ENCODE measurements at regions not wholly inside any gene's neighbourhood (a gene's known extent, or its start where the extent isn't known, plus 50 kb on each side); places are given as distances from the start of the nearest gene placed in this dataset.

GRCh38 chr11:8807544-8808225, 103.3 kb upstream of the AKIP1 start:
- Histone ChIP-seq H3K36me3 (no peaks in the 10 kb centered on the region), H3K27me3 (no peaks in the 10 kb centered on the region), H3K9me3 (no peaks in the 10 kb centered on the region), H3K4me3 (no peak overlapping the region)
- DNase-seq, result peak; percentile 80

- Histone ChIP-seq H3K27me3 (no peaks in the 10 kb centered on the region), H3K9me3 (no peaks in the 10 kb centered on the region), H3K36me3 (no peaks in the 10 kb centered on the region), H3K4me3 (no peak overlapping the region)
- DNase-seq, result no peak
Observed at GRCh38 chr11:8808226-8808585, 102.8 kb upstream of the AKIP1 start.

- Histone ChIP-seq H3K4me3 (no peak overlapping the region), H3K36me3 (no peaks in the 10 kb centered on the region), H3K27me3 (no peaks in the 10 kb centered on the region), H3K9me3 (no peaks in the 10 kb centered on the region)
- DNase-seq, result no peak
Observed at GRCh38 chr11:8809241-8809938, 101.6 kb upstream of the AKIP1 start.

GRCh38 chr11:8809939-8810539, 101.0 kb upstream of the AKIP1 start:
- Histone ChIP-seq H3K9me3 (no peaks in the 10 kb centered on the region), H3K27me3 (no peaks in the 10 kb centered on the region), H3K36me3 (no peaks in the 10 kb centered on the region), H3K4me3 (peak overlapping the region; percentile 41)
- no peak for DNase-seq

GRCh38 chr11:8810540-8811301, 100.3 kb upstream of the AKIP1 start:
- peak overlapping the region; percentile 41 for H3K4me3 ChIP-seq
- no peaks in the 10 kb centered on the region for H3K36me3 ChIP-seq
- no peaks in the 10 kb centered on the region for H3K9me3 ChIP-seq
- DNase-seq, result peak; percentile 80
- H3K27me3 ChIP-seq, result no peaks in the 10 kb centered on the region

- Histone ChIP-seq H3K36me3 (no peaks in the 10 kb centered on the region), H3K9me3 (no peaks in the 10 kb centered on the region), H3K27me3 (no peaks in the 10 kb centered on the region), H3K4me3 (no peak overlapping the region)
- no peak for DNase-seq
Observed at GRCh38 chr11:8811571-8811970, 99.4 kb upstream of the AKIP1 start.

GRCh38 chr11:8812438-8812837, 98.6 kb upstream of the AKIP1 start:
- peak; percentile 30 for DNase-seq
- Histone ChIP-seq H3K27me3 (no peaks in the 10 kb centered on the region), H3K9me3 (no peaks in the 10 kb centered on the region), H3K36me3 (no peaks in the 10 kb centered on the region), H3K4me3 (no peak overlapping the region)

GRCh38 chr11:8813658-8814057, 97.3 kb upstream of the AKIP1 start:
- Histone ChIP-seq H3K4me3 (no peak overlapping the region), H3K9me3 (no peaks in the 10 kb centered on the region), H3K36me3 (no peaks in the 10 kb centered on the region), H3K27me3 (no peaks in the 10 kb centered on the region)
- DNase-seq, result peak; percentile 72

GRCh38 chr11:8814209-8814922, 96.6 kb upstream of the AKIP1 start:
- Histone ChIP-seq H3K27me3 (no peaks in the 10 kb centered on the region), H3K9me3 (no peaks in the 10 kb centered on the region), H3K36me3 (no peaks in the 10 kb centered on the region), H3K4me3 (no peak overlapping the region)
- DNase-seq, result no peak

- Histone ChIP-seq H3K4me3 (no peak overlapping the region), H3K9me3 (no peaks in the 10 kb centered on the region), H3K36me3 (no peaks in the 10 kb centered on the region), H3K27me3 (no peaks in the 10 kb centered on the region)
- peak; percentile 55 for DNase-seq
Observed at GRCh38 chr11:8814923-8815240, 96.1 kb upstream of the AKIP1 start.

GRCh38 chr11:8818421-8818820, 92.6 kb upstream of the AKIP1 start:
- Histone ChIP-seq H3K9me3 (no peaks in the 10 kb centered on the region), H3K36me3 (no peaks in the 10 kb centered on the region), H3K27me3 (no peaks in the 10 kb centered on the region), H3K4me3 (no peak overlapping the region)
- DNase-seq, result no peak

GRCh38 chr11:8820401-8820800, 90.6 kb upstream of the AKIP1 start:
- Histone ChIP-seq H3K27me3 (no peaks in the 10 kb centered on the region), H3K36me3 (no peaks in the 10 kb centered on the region), H3K4me3 (no peak overlapping the region), H3K9me3 (peaks cover 2% of the 10 kb centered on the region; the same call in 1 of the 2 replicates)
- DNase-seq, result no peak

- Histone ChIP-seq H3K27me3 (no peaks in the 10 kb centered on the region), H3K9me3 (peaks cover 4% of the 10 kb centered on the region; the same call in 1 of the 2 replicates), H3K4me3 (no peak overlapping the region), H3K36me3 (no peaks in the 10 kb centered on the region)
- DNase-seq, result no peak
Observed at GRCh38 chr11:8822469-8822868, 88.5 kb upstream of the AKIP1 start.

GRCh38 chr11:8823174-8823742, 87.7 kb upstream of the AKIP1 start:
- Histone ChIP-seq H3K4me3 (no peak overlapping the region), H3K27me3 (no peaks in the 10 kb centered on the region), H3K36me3 (no peaks in the 10 kb centered on the region), H3K9me3 (peaks cover 4% of the 10 kb centered on the region; the same call in 1 of the 2 replicates)
- no peak for DNase-seq

GRCh38 chr11:8826139-8826786, 84.7 kb upstream of the AKIP1 start:
- H3K27me3 ChIP-seq, result no peaks in the 10 kb centered on the region
- no peaks in the 10 kb centered on the region; the same call in 1 of the 2 replicates for H3K36me3 ChIP-seq
- peaks cover 4% of the 10 kb centered on the region; the same call in 1 of the 2 replicates for H3K9me3 ChIP-seq
- H3K4me3 ChIP-seq, result no peak overlapping the region
- no peak for DNase-seq
